SK-N-SH (cell line): ENCODE measurements at regions not wholly inside any gene's neighbourhood (a gene's known extent, or its start where the extent isn't known, plus 50 kb on each side); places are given as distances from the start of the nearest gene placed in this dataset.
A peak's percentile ranks its signal among the peaks of the same experiment; 100 is the strongest.

Experiments
- CTCF ChIA-PET: fragments of 300-600, 350-600 bp; formaldehyde crosslinking; extraction: SDS; loops from one replicate; lab custom pipeline; 2021; lab: Yijun Ruan, JAX
- POLR2A ChIA-PET: fragments of 350-600 bp; sonication (Branson Sonifier 250); formaldehyde crosslinking; extraction: SDS; loops from one replicate; lab custom pipeline; 2020; ENCODE audit warnings: antibody characterized with exemption, inconsistent platforms; lab: Yijun Ruan, JAX
- DNase-seq: peaks from one replicate; pipeline ENCODE4 v3.0.0; 2012
- H2AFZ ChIP-seq: fragments of 200-600 bp; sonication (generic); 2 replicates; pipeline ENCODE4 v1.8.1; 2016; ENCODE audit warnings: antibody characterized with exemption, mild to moderate bottlenecking, low read depth
- H3F3A ChIP-seq: fragments of 200-600 bp; sonication (generic); replicated peaks from 2 replicates; pipeline ENCODE3; 2016; ENCODE audit warnings: antibody characterized with exemption, mild to moderate bottlenecking; ENCODE audit not compliant: insufficient read depth
- H3K27ac ChIP-seq, 2 experiments: fragments of 200-500 bp in 1 of 2; fragments of 200-600 bp in 1 of 2; sonication (Bioruptor generic) in 1 of 2; sonication (generic), shearing (Covaris generic) in 1 of 2; 2 replicates each; pipeline versions ENCODE4 v1.5.1 to v1.6.1; 2014 to 2016; ENCODE audit warnings: low read depth in 2 of 2, inconsistent platforms in 1 of 2, low read length in 1 of 2, mild to moderate bottlenecking in 1 of 2, mixed read lengths in 1 of 2
- H3K27me3 ChIP-seq: fragments of 200-600 bp; sonication (generic), shearing (Covaris generic); 2 replicates; pipeline ENCODE4 v1.6.1; 2016; ENCODE audit warnings: mixed run types; ENCODE audit not compliant: insufficient read depth
- H3K36me3 ChIP-seq, 2 experiments: fragments of 200-500 bp in 1 of 2; fragments of 200-600 bp in 1 of 2; sonication (Bioruptor generic) in 1 of 2; sonication (generic) in 1 of 2; replicated peaks in 1 of 2; 2 replicates each; pipeline versions ENCODE3 to v1.5.1; 2014 to 2016; ENCODE audit warnings: low read length in 1 of 2, mild to moderate bottlenecking in 1 of 2; ENCODE audit not compliant: insufficient read depth in 2 of 2, control insufficient read depth in 1 of 2
- H3K4me1 ChIP-seq, 2 experiments: fragments of 200-500 bp in 1 of 2; fragments of 200-600 bp in 1 of 2; sonication (Bioruptor generic) in 1 of 2; sonication (generic), shearing (Covaris generic) in 1 of 2; 2 replicates each; pipeline versions ENCODE4 v1.5.1 to v1.6.1; 2014 to 2016; ENCODE audit warnings: low read depth in 1 of 2, low read length in 1 of 2, mixed run types in 1 of 2; ENCODE audit not compliant: insufficient read depth in 2 of 2, control insufficient read depth in 1 of 2
- H3K4me2 ChIP-seq: fragments of 200-600 bp; sonication (generic), shearing (Covaris generic); 2 replicates; pipeline ENCODE4 v1.6.1; 2017; ENCODE audit warnings: mixed run types
- H3K4me3 ChIP-seq, 2 experiments: fragments of 200-500 bp in 1 of 2; fragments of 200-600 bp in 1 of 2; sonication (Bioruptor generic) in 1 of 2; sonication (generic), shearing (Covaris generic) in 1 of 2; 2 replicates each; pipeline versions ENCODE4 v1.5.1 to v1.8.1; 2014 to 2016; ENCODE audit warnings: low read depth in 2 of 2, inconsistent platforms in 1 of 2, low read length in 1 of 2, mild to moderate bottlenecking in 1 of 2, mixed read lengths in 1 of 2, moderate library complexity in 1 of 2
- H3K79me2 ChIP-seq: fragments of 200-600 bp; sonication (generic); 2 replicates; pipeline ENCODE4 v1.8.1; 2017; ENCODE audit warnings: mild to moderate bottlenecking; ENCODE audit not compliant: insufficient read depth
- H3K9ac ChIP-seq: fragments of 200-600 bp; sonication (generic); 2 replicates; pipeline ENCODE4 v1.6.1; 2017; ENCODE audit warnings: mixed run types
- H3K9me2 ChIP-seq: fragments of 200-600 bp; sonication (generic); 2 replicates; pipeline ENCODE4 v1.6.1; 2017; ENCODE audit warnings: mixed run types
- H3K9me3 ChIP-seq: fragments of 200-600 bp; sonication (generic); 2 replicates; pipeline ENCODE4 v1.6.1; 2017; ENCODE audit warnings: mixed run types, mild to moderate bottlenecking, moderate library complexity
- H4K20me1 ChIP-seq: fragments of 200-600 bp; sonication (generic); 2 replicates; pipeline ENCODE4 v1.6.1; 2017; ENCODE audit warnings: mild to moderate bottlenecking, mixed run types; ENCODE audit not compliant: insufficient read depth
- CHD2 ChIP-seq: fragments of 150-350 bp; IDR thresholded peaks from 2 replicates; pipeline ENCODE4 v1.6.1; 2018; ENCODE audit warnings: low read length; ENCODE audit not compliant: partially characterized antibody
- ELF1 ChIP-seq: IDR thresholded peaks from 2 replicates; pipeline ENCODE4 v1.4.0; 2012
- EP300 ChIP-seq, 2 experiments: IDR thresholded peaks; 2 replicates each; pipeline versions ENCODE4 v1.4.0 to v1.6.1; 2012; ENCODE audit warnings: borderline replicate concordance in 1 of 2, low read depth in 1 of 2, low read length in 1 of 2
- EZH2phosphoT487 ChIP-seq: fragments of 200-600 bp; sonication (generic); IDR thresholded peaks from 2 replicates; pipeline ENCODE4 v1.6.1; 2017; ENCODE audit warnings: low read depth, mixed run types, mild to moderate bottlenecking, antibody characterized with exemption, moderate library complexity, borderline replicate concordance
- FOSL2 ChIP-seq: IDR thresholded peaks from 2 replicates; pipeline ENCODE4 v1.4.0; 2012; ENCODE audit warnings: low read depth, mild to moderate bottlenecking, moderate library complexity, borderline replicate concordance
- FOXJ3 ChIP-seq: sonication (generic); formaldehyde crosslinking; IDR thresholded peaks from 2 replicates; pipeline ENCODE4 v1.5.1; 2020; ENCODE audit warnings: mild to moderate bottlenecking, missing genetic modification reagents
- GABPA ChIP-seq: IDR thresholded peaks from 2 replicates; pipeline ENCODE4 v1.4.0; 2012; ENCODE audit warnings: low read depth, mild to moderate bottlenecking
- GATA2 ChIP-seq: sonication (generic); formaldehyde crosslinking; IDR thresholded peaks from 2 replicates; pipeline ENCODE4 v1.5.0; 2020; ENCODE audit warnings: mild to moderate bottlenecking, missing genetic modification reagents
- JUND ChIP-seq: IDR thresholded peaks from 2 replicates; pipeline ENCODE4 v1.4.0; 2012
- NFIC ChIP-seq: IDR thresholded peaks from 2 replicates; pipeline ENCODE4 v1.4.0; 2012; ENCODE audit warnings: borderline replicate concordance
- POLR2AphosphoS5 ChIP-seq: IDR thresholded peaks from 2 replicates; pipeline ENCODE4 v1.6.1; 2012; ENCODE audit warnings: low read depth, low read length
- RCOR1 ChIP-seq: fragments of 150-350 bp; IDR thresholded peaks from 2 replicates; pipeline ENCODE4 v1.6.1; 2017; ENCODE audit warnings: antibody characterized with exemption, low read length
- SIN3A ChIP-seq: IDR thresholded peaks from 2 replicates; pipeline ENCODE4 v1.6.1; 2012; ENCODE audit warnings: low read depth, mild to moderate bottlenecking, low read length, moderate library complexity, borderline replicate concordance
- SMC3 ChIP-seq: IDR thresholded peaks from 2 replicates; pipeline ENCODE4 v1.6.1; 2012; ENCODE audit warnings: low read depth, low read length, improper control_type of control experiment
- YY1 ChIP-seq: IDR thresholded peaks from 2 replicates; pipeline ENCODE4 v1.4.0; 2012; ENCODE audit warnings: low read depth, mild to moderate bottlenecking
- WGBS: methylation state at CpG from one replicate; pipeline ENCODE4 v1.1.6; 2017; ENCODE audit warnings: low lambda C conversion rate; 5-methylcytosine and 5-hydroxymethylcytosine counted together
- TF ChIP-seq, protein P1 (sequence below): IDR thresholded peaks from 2 replicates; pipeline ENCODE4; 2012
- TF ChIP-seq, protein P2 (sequence below): fragments of 150-350 bp; IDR thresholded peaks from 2 replicates; pipeline ENCODE4 v1.6.1; 2017; ENCODE audit warnings: antibody characterized with exemption, low read length, low read depth, borderline replicate concordance
- TF ChIP-seq, protein P3 (sequence below): IDR thresholded peaks from 2 replicates; pipeline ENCODE4 v1.4.0; 2012; ENCODE audit warnings: low read depth, borderline replicate concordance
- TF ChIP-seq, protein P4 (sequence below): IDR thresholded peaks from 2 replicates; pipeline ENCODE4 v1.6.1; 2012; ENCODE audit warnings: mild to moderate bottlenecking, low read depth, low read length, moderate library complexity

DNA sequence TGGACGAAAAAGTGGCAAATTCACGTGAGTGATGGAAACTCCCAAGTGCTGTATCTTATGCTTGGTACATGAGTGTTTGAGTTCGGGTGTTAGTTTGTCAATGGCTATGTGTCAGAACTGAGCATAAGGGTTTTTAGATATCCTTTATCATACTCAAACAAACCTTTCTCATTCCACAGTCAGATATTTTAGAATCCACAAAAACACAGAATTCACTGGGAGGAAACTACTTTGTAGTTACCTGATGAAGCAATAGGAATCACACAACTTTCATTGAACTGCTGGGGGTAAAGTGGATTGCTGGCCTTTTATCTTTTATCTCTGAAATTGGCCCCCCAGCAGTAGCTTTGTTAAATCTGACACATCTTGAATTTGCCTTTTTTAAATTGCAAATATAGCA, 64.0 kb downstream of the DKK1 start (continued):
- TF ChIP-seq, protein P1, sequence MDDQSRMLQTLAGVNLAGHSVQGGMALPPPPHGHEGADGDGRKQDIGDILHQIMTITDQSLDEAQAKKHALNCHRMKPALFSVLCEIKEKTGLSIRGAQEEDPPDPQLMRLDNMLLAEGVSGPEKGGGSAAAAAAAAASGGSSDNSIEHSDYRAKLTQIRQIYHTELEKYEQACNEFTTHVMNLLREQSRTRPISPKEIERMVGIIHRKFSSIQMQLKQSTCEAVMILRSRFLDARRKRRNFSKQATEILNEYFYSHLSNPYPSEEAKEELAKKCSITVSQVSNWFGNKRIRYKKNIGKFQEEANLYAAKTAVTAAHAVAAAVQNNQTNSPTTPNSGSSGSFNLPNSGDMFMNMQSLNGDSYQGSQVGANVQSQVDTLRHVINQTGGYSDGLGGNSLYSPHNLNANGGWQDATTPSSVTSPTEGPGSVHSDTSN, result no peak

DNA sequence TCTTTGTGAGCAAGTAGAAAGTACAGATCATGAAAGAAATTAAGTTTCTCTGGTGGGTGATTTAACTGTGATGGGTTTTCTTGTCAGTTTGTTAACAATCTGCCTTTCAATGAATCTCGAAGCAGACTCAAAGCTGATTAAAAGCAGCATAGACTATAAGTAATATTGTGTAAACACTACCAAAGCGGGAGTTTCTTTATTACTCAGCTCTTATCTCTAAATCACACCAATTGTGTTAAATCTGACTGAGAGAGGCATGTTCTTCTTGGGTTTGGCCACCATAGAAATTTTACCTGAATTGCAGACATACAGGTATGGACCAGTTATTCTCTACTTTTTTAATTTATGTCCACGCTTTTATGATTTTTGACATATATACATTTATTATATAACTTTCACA, 65.2 kb downstream of the DKK1 start:
- no peaks in the 10 kb centered on the region for H4K20me1 ChIP-seq
- no peaks in the 10 kb centered on the region for H3K79me2 ChIP-seq
- no peak overlapping the region for H3K4me2 ChIP-seq
- no peaks in the 10 kb centered on the region for H3K27me3 ChIP-seq
- no peak overlapping the region for H3K4me3 ChIP-seq
- WGBS, result 70% methylated on average over 3 of the region's 3 CpGs
- no peak for DNase-seq
- no peak overlapping the region for H3K27ac ChIP-seq
- H3K9me3 ChIP-seq, result no peaks in the 10 kb centered on the region
- peak overlapping the region; percentile 7; the same call in 1 of the 2 replicates for H2AFZ ChIP-seq
- no peak overlapping the region for H3K9ac ChIP-seq
- TF ChIP-seq GABPA (no peak), FOXJ3 (CRISPR knock-in tag) (no peak), EP300 (IDR thresholded peaks at IDR 0.05; ENCODE audit: borderline replicate concordance in 1 of 2, low read depth in 1 of 2, low read length in 1 of 2) (no peak), NFIC (no peak), EZH2phosphoT487 (no peak), POLR2AphosphoS5 (no peak), GATA2 (CRISPR knock-in tag) (no peak), ELF1 (no peak), FOSL2 (no peak)
- TF ChIP-seq, protein P1, result no peak
- TF ChIP-seq, all 33 proteins: peak for 0
- POLR2A ChIA-PET, result no interaction called here
- no peaks in the 10 kb centered on the region for H3F3A ChIP-seq
- CTCF ChIA-PET, result interaction anchor here (0.6 to 1.3 kb wide), 2 partner anchors 26 to 112 kb away, joined by 3 read pairs; no protein-coding TSS in a partner anchor
- H3K9me2 ChIP-seq, result no peaks in the 10 kb centered on the region
- peaks cover 0 to 13% of the 10 kb centered on the region in 2 experiments; a peak in 1 of 4 replicates for H3K4me1 ChIP-seq
- no peaks in the 10 kb centered on the region for H3K36me3 ChIP-seq

DNA sequence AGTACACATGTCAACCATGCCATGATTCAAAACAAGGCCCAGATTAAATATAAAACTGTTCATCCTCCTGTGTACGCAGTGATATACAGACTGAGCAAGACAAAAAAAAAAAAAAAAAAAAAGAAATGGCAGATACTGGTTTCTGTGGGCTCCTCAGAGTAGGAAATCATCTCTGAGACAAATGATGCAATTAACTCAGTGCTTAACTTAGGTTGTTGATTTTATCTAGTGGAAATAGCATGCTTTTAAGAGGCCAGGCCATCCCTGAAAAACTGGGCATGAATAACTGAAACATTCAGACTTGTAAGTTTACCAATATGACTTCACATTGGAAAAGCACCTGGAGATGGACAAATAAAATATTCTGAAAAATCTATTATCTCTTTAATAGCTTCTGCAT, 69.0 kb downstream of the DKK1 start:
- no peak overlapping the region for H2AFZ ChIP-seq
- H3K27ac ChIP-seq, result peak overlapping the region in 1 of 2 experiments; percentile 71; a peak in 2 of 4 replicates
- no peaks in the 10 kb centered on the region for H3K9me3 ChIP-seq
- no peaks in the 10 kb centered on the region for H3F3A ChIP-seq
- POLR2A ChIA-PET, result no interaction called here
- peaks cover 0 to 13% of the 10 kb centered on the region in 2 experiments; a peak in 1 of 4 replicates for H3K4me1 ChIP-seq
- H3K27me3 ChIP-seq, result no peaks in the 10 kb centered on the region
- no peak overlapping the region for H3K9ac ChIP-seq
- no peaks in the 10 kb centered on the region for H3K79me2 ChIP-seq
- WGBS, result 65% methylated on average over 1 of the region's 1 CpG
- H3K4me3 ChIP-seq, result no peak overlapping the region
- DNase-seq, result peak; percentile 37
- CTCF ChIA-PET, result interaction anchor here (0.6 to 1.5 kb wide), 3 partner anchors 106 to 346 kb away, joined by 3 read pairs; no protein-coding TSS in a partner anchor
- no peak overlapping the region for H3K4me2 ChIP-seq
- no peaks in the 10 kb centered on the region for H3K9me2 ChIP-seq
- no peaks in the 10 kb centered on the region for H4K20me1 ChIP-seq
- no peaks in the 10 kb centered on the region for H3K36me3 ChIP-seq
- TF ChIP-seq, protein P2, sequence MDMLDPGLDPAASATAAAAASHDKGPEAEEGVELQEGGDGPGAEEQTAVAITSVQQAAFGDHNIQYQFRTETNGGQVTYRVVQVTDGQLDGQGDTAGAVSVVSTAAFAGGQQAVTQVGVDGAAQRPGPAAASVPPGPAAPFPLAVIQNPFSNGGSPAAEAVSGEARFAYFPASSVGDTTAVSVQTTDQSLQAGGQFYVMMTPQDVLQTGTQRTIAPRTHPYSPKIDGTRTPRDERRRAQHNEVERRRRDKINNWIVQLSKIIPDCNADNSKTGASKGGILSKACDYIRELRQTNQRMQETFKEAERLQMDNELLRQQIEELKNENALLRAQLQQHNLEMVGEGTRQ, result no peak
- TF ChIP-seq SIN3A (no peak), SMC3 (no peak), RCOR1 (no peak), CHD2 (no peak), GABPA (no peak), JUND (no peak), YY1 (no peak)
- TF ChIP-seq, protein P3, sequence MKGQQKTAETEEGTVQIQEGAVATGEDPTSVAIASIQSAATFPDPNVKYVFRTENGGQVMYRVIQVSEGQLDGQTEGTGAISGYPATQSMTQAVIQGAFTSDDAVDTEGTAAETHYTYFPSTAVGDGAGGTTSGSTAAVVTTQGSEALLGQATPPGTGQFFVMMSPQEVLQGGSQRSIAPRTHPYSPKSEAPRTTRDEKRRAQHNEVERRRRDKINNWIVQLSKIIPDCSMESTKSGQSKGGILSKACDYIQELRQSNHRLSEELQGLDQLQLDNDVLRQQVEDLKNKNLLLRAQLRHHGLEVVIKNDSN, result no peak
- TF ChIP-seq, protein P4, sequence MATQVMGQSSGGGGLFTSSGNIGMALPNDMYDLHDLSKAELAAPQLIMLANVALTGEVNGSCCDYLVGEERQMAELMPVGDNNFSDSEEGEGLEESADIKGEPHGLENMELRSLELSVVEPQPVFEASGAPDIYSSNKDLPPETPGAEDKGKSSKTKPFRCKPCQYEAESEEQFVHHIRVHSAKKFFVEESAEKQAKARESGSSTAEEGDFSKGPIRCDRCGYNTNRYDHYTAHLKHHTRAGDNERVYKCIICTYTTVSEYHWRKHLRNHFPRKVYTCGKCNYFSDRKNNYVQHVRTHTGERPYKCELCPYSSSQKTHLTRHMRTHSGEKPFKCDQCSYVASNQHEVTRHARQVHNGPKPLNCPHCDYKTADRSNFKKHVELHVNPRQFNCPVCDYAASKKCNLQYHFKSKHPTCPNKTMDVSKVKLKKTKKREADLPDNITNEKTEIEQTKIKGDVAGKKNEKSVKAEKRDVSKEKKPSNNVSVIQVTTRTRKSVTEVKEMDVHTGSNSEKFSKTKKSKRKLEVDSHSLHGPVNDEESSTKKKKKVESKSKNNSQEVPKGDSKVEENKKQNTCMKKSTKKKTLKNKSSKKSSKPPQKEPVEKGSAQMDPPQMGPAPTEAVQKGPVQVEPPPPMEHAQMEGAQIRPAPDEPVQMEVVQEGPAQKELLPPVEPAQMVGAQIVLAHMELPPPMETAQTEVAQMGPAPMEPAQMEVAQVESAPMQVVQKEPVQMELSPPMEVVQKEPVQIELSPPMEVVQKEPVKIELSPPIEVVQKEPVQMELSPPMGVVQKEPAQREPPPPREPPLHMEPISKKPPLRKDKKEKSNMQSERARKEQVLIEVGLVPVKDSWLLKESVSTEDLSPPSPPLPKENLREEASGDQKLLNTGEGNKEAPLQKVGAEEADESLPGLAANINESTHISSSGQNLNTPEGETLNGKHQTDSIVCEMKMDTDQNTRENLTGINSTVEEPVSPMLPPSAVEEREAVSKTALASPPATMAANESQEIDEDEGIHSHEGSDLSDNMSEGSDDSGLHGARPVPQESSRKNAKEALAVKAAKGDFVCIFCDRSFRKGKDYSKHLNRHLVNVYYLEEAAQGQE, result no peak
